Endothelial cell of umbilical vein (primary cell): ENCODE measurements at regions not wholly inside any gene's neighbourhood (a gene's known extent, or its start where the extent isn't known, plus 50 kb on each side); places are given as distances from the start of the nearest gene placed in this dataset.

Source experiments
- BruUV-seq: library from RNA; stranded (reverse); fragments of 400-500 nt; replicated peaks from 2 replicates; lab custom pipeline; 2021; lab: Mats Ljungman, UMichigan
- CTCF ChIA-PET: fragments of 300-600, 350-600 bp; sonication (Branson Sonifier 250); formaldehyde crosslinking; loops from one replicate; lab custom pipeline; 2021; ENCODE audit warnings: antibody characterized with exemption, inconsistent platforms; lab: Charles Lee
- POLR2A ChIA-PET: fragments of 300-600, 350-600 bp; sonication (Branson Sonifier 250); formaldehyde crosslinking; loops from one replicate; lab custom pipeline; 2021; ENCODE audit warnings: antibody characterized with exemption, inconsistent platforms; lab: Charles Lee
- DNase-seq: peaks from one replicate; pipeline ENCODE4 v3.0.0-alpha.2; 2011; ENCODE audit warnings: low read depth, low spot score
- FAIRE-seq: peaks from 2 replicates; lab custom pipeline; 2011; peaks lifted over from hg19 to GRCh38; lab: Jason Lieb, UNC
- H2AFZ ChIP-seq: 2 replicates; pipeline ENCODE4 v1.6.0; 2012; ENCODE audit warnings: low read depth, low read length, control low read depth, inconsistent platforms
- H3K27ac ChIP-seq: 2 replicates; pipeline ENCODE4 v1.5.1; 2011; ENCODE audit warnings: low read depth, mild to moderate bottlenecking, control low read depth, low read length, moderate library complexity; ENCODE audit not compliant: insufficient read depth
- H3K27me3 ChIP-seq, 2 experiments: 2 replicates each; pipeline versions ENCODE4 v1.6.0 to v1.6.1; 2011; ENCODE audit warnings: low read length in 2 of 2, mixed read lengths in 1 of 2; ENCODE audit not compliant: control insufficient read depth in 2 of 2, insufficient read depth in 2 of 2
- H3K36me3 ChIP-seq, 2 experiments: 2 replicates in 1 of 2; 3 replicates in 1 of 2; pipeline ENCODE4 v1.5.1; 2011; ENCODE audit warnings: low read length in 2 of 2, mild to moderate bottlenecking in 1 of 2, moderate library complexity in 1 of 2; ENCODE audit not compliant: control insufficient read depth in 2 of 2, insufficient read depth in 2 of 2; ENCODE audit errors: extremely low read depth in 1 of 2
- H3K4me1 ChIP-seq: 3 replicates; pipeline ENCODE4 v1.5.1; 2011; ENCODE audit warnings: mild to moderate bottlenecking, low read length; ENCODE audit not compliant: control insufficient read depth, insufficient read depth; ENCODE audit errors: extremely low read depth
- H3K4me2 ChIP-seq: 2 replicates; pipeline ENCODE4 v1.6.1; 2011; ENCODE audit warnings: low read length, control low read depth, mixed read lengths; ENCODE audit not compliant: insufficient read depth
- H3K4me3 ChIP-seq, 3 experiments: fragments of 200-600 bp in 1 of 3; sonication (generic), shearing (Covaris generic) in 1 of 3; replicated peaks in 1 of 3; 2 replicates each; pipeline ENCODE4 v1.5.1; 2011 to 2016; ENCODE audit warnings: control low read depth in 3 of 3, low read length in 3 of 3, mild to moderate bottlenecking in 2 of 3, inconsistent platforms in 1 of 3, low read depth in 1 of 3, moderate library complexity in 1 of 3; ENCODE audit not compliant: insufficient read depth in 1 of 3
- H3K79me2 ChIP-seq: 2 replicates; pipeline ENCODE4 v1.6.0; 2012; ENCODE audit warnings: low read length, inconsistent platforms; ENCODE audit not compliant: control insufficient read depth, insufficient read depth
- H3K9ac ChIP-seq: replicated peaks from 2 replicates; pipeline ENCODE3; 2011; ENCODE audit warnings: low read length, control low read depth; ENCODE audit not compliant: insufficient read depth; ENCODE audit errors: extremely low read depth
- H3K9me1 ChIP-seq: replicated peaks from 3 replicates; pipeline ENCODE4 v1.6.0; 2011; ENCODE audit warnings: mild to moderate bottlenecking, low read length; ENCODE audit not compliant: control insufficient read depth, insufficient read depth; ENCODE audit errors: extremely low read depth
- H3K9me3 ChIP-seq: replicated peaks from 2 replicates; pipeline ENCODE4 v1.5.1; 2012; ENCODE audit warnings: low read length, inconsistent platforms; ENCODE audit not compliant: control insufficient read depth, insufficient read depth
- H4K20me1 ChIP-seq: replicated peaks from 2 replicates; pipeline ENCODE3; 2011; ENCODE audit warnings: mild to moderate bottlenecking, low read length; ENCODE audit not compliant: control insufficient read depth, insufficient read depth; ENCODE audit errors: extremely low read depth
- GATA2 ChIP-seq: IDR thresholded peaks from 2 replicates; pipeline ENCODE4 v1.7.0; 2011; ENCODE audit warnings: low read depth, mild to moderate bottlenecking, moderate library complexity, mixed read lengths, low read length; ENCODE audit not compliant: insufficient read length, insufficient read depth
- JUN ChIP-seq: IDR thresholded peaks from 2 replicates; pipeline ENCODE4 v1.6.1; 2011; ENCODE audit warnings: borderline replicate concordance, low read depth; ENCODE audit not compliant: insufficient read length, insufficient read depth
- MYC ChIP-seq: IDR thresholded peaks from one replicate; pipeline ENCODE4 v1.6.1; 2011; ENCODE audit warnings: mild to moderate bottlenecking, low read depth, low read length
- POLR2A ChIP-seq: IDR thresholded peaks from 2 replicates; pipeline ENCODE4 v1.6.1; 2012; ENCODE audit warnings: low read depth, mild to moderate bottlenecking, control low read depth, low read length
- dilution Hi-C: fragments of 300-500 bp; cut with MboI; formaldehyde crosslinking; loops from one replicate; pipeline ENCODE4 v1.15.0; 2019; ENCODE audit warnings: low sequenced_read_pairs; ENCODE audit not compliant: extremely low pct_ligation_motif_present
- intact Hi-C: fragments of 100-400 bp; cut with micrococcal nuclease; formaldehyde crosslinking; loops from one replicate; pipeline ENCODE4 v1.10.0; 2022
- TF ChIP-seq, protein P1 (sequence below), 2 donors: IDR thresholded peaks; 1 replicate in 1 of 2; 2 replicates in 1 of 2; pipeline ENCODE4 v1.5.1; 2011; ENCODE audit warnings: low read length in 2 of 2, mild to moderate bottlenecking in 2 of 2, moderate library complexity in 2 of 2, control low read depth in 1 of 2, inconsistent platforms in 1 of 2, low read depth in 1 of 2; ENCODE audit not compliant: insufficient read depth in 1 of 2; ENCODE audit errors: extremely low read depth in 1 of 2
- TF ChIP-seq, protein P2 (sequence below): IDR thresholded peaks from 2 replicates; pipeline ENCODE4 v1.6.1; 2011; ENCODE audit not compliant: insufficient read depth, insufficient read length

DNA sequence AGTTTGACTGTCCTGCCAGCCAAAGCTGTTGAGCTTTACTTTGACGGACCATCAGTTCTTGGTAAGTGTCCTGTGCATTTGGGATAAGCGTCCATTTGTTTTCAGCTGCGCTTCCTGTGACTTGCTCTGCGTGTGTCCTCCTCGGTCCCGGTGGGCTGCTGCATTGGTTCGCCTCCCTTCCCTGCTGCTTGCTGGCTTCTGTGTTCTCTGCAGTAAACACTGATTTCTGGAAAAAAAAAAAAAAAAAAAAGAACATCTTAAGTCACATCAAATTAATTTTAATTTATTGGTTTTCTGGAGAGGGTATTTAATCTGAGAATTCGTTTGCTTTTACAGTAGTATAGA is 264.1 kb downstream of the SEC23A start:
- no TSS peak for BruUV-seq
- dilution Hi-C loops (no loop called here), intact Hi-C loops (no loop called here)
- no peaks in the 10 kb centered on the region for H3K9me3 ChIP-seq
- peak overlapping the region; percentile 74 for H3K27ac ChIP-seq
- peaks cover 36% of the 10 kb centered on the region for H3K4me1 ChIP-seq
- CTCF ChIA-PET = interaction anchor here (1.2 to 1.7 kb wide), 2 partner anchors 117 to 936 kb away, joined by 4 to 5 read pairs; no protein-coding TSS in a partner anchor
- no peak for DNase-seq
- no peaks in the 10 kb centered on the region for H3K27me3 ChIP-seq
- POLR2A ChIA-PET = no interaction called here
- H2AFZ ChIP-seq = peak overlapping the region; percentile 11
- H3K79me2 ChIP-seq = no peaks in the 10 kb centered on the region
- TF ChIP-seq, protein P1, sequence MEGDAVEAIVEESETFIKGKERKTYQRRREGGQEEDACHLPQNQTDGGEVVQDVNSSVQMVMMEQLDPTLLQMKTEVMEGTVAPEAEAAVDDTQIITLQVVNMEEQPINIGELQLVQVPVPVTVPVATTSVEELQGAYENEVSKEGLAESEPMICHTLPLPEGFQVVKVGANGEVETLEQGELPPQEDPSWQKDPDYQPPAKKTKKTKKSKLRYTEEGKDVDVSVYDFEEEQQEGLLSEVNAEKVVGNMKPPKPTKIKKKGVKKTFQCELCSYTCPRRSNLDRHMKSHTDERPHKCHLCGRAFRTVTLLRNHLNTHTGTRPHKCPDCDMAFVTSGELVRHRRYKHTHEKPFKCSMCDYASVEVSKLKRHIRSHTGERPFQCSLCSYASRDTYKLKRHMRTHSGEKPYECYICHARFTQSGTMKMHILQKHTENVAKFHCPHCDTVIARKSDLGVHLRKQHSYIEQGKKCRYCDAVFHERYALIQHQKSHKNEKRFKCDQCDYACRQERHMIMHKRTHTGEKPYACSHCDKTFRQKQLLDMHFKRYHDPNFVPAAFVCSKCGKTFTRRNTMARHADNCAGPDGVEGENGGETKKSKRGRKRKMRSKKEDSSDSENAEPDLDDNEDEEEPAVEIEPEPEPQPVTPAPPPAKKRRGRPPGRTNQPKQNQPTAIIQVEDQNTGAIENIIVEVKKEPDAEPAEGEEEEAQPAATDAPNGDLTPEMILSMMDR (IDR thresholded peaks at IDR 0.05; ENCODE audit: extremely low read depth in 1 of 2, insufficient read depth in 1 of 2, low read depth in 1 of 2, low read length in 2 of 2) = no peak
- TF ChIP-seq JUN (no peak), MYC (no peak), POLR2A (no peak), GATA2 (no peak)
- TF ChIP-seq, protein P2, sequence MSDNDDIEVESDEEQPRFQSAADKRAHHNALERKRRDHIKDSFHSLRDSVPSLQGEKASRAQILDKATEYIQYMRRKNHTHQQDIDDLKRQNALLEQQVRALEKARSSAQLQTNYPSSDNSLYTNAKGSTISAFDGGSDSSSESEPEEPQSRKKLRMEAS = no peak
- peak overlapping the region; percentile 70 for H3K4me2 ChIP-seq
- H3K9ac ChIP-seq = peak overlapping the region; percentile 6
- H3K9me1 ChIP-seq = no peaks in the 10 kb centered on the region
- no peak for FAIRE-seq
- H3K4me3 ChIP-seq = no peak overlapping the region
- H3K36me3 ChIP-seq = no peaks in the 10 kb centered on the region
- H4K20me1 ChIP-seq = no peaks in the 10 kb centered on the region
